DOHH2 (cell line): ENCODE measurements at regions not wholly inside any gene's neighbourhood (a gene's known extent, or its start where the extent isn't known, plus 50 kb on each side); places are given as distances from the start of the nearest gene placed in this dataset.
"Not testable (repeated sequence)": the region's sequence is repeated elsewhere in the genome, so short reads cannot be mapped to it uniquely, and the experiment has no call there.

Experiments
- H3F3A ChIP-seq: fragments of 200-600 bp; sonication (generic), shearing (Covaris generic); 2 replicates; pipeline ENCODE4 v1.6.0; 2016; ENCODE audit warnings: antibody characterized with exemption, mild to moderate bottlenecking; ENCODE audit not compliant: control insufficient read depth, insufficient read depth
- H3K27ac ChIP-seq: fragments of 200-600 bp; sonication (generic); 2 replicates; pipeline ENCODE4 v1.5.1; 2014; ENCODE audit warnings: low read depth, mild to moderate bottlenecking, low read length, moderate library complexity
- H3K27me3 ChIP-seq: fragments of 200-600 bp; sonication (generic); 2 replicates; pipeline ENCODE4 v1.6.1; 2014; ENCODE audit warnings: mild to moderate bottlenecking, low read length, mixed read lengths; ENCODE audit not compliant: control insufficient read depth
- H3K36me3 ChIP-seq: fragments of 200-600 bp; sonication (generic); 2 replicates; pipeline ENCODE4 v1.6.1; 2014; ENCODE audit warnings: mild to moderate bottlenecking, low read length, moderate library complexity, mixed read lengths; ENCODE audit not compliant: control insufficient read depth
- H3K4me1 ChIP-seq: fragments of 200-600 bp; sonication (generic); 2 replicates; pipeline ENCODE4 v1.6.1; 2014; ENCODE audit warnings: mild to moderate bottlenecking, low read length, mixed read lengths; ENCODE audit not compliant: control insufficient read depth
- H3K4me2 ChIP-seq: fragments of 200-600 bp; sonication (generic); 2 replicates; pipeline ENCODE4 v1.6.0; 2014; ENCODE audit warnings: mild to moderate bottlenecking, low read length, moderate library complexity
- H3K4me3 ChIP-seq: fragments of 200-600 bp; sonication (generic); 2 replicates; pipeline ENCODE4 v1.5.1; 2014; ENCODE audit warnings: mild to moderate bottlenecking, low read length, mixed read lengths
- H3K79me2 ChIP-seq: fragments of 200-600 bp; sonication (generic); 2 replicates; pipeline ENCODE4 v1.6.1; 2014; ENCODE audit warnings: mild to moderate bottlenecking, low read length, mixed read lengths; ENCODE audit not compliant: control insufficient read depth
- H3K9me2 ChIP-seq: fragments of 200-600 bp; sonication (generic); replicated peaks from 2 replicates; pipeline ENCODE4 v1.6.1; 2014; ENCODE audit warnings: mild to moderate bottlenecking, low read length, mixed read lengths; ENCODE audit not compliant: control insufficient read depth
- H3K9me3 ChIP-seq: fragments of 200-600 bp; sonication (generic); 2 replicates; pipeline ENCODE4 v1.6.1; 2014; ENCODE audit warnings: antibody characterized with exemption, low read length, mixed read lengths; ENCODE audit not compliant: control insufficient read depth, insufficient read depth
- H4K20me1 ChIP-seq: fragments of 200-600 bp; sonication (generic); 2 replicates; pipeline ENCODE4 v1.6.0; 2014; ENCODE audit warnings: low read depth, mild to moderate bottlenecking, antibody characterized with exemption, low read length, moderate library complexity; ENCODE audit not compliant: control insufficient read depth, insufficient read depth
- EZH2phosphoT487 ChIP-seq: fragments of 200-600 bp; sonication (generic); IDR thresholded peaks from 2 replicates; pipeline ENCODE4 v1.6.1; 2017; ENCODE audit warnings: borderline replicate concordance, mild to moderate bottlenecking, antibody characterized with exemption, low read length, moderate library complexity, mixed read lengths
- TF ChIP-seq, protein P1 (sequence below): fragments of 200-600 bp; sonication (generic); IDR thresholded peaks from one replicate; pipeline ENCODE4 v1.5.1; 2014; ENCODE audit warnings: antibody characterized with exemption, mild to moderate bottlenecking, low read depth, low read length; ENCODE audit not compliant: poor library complexity, severe bottlenecking

DNA sequence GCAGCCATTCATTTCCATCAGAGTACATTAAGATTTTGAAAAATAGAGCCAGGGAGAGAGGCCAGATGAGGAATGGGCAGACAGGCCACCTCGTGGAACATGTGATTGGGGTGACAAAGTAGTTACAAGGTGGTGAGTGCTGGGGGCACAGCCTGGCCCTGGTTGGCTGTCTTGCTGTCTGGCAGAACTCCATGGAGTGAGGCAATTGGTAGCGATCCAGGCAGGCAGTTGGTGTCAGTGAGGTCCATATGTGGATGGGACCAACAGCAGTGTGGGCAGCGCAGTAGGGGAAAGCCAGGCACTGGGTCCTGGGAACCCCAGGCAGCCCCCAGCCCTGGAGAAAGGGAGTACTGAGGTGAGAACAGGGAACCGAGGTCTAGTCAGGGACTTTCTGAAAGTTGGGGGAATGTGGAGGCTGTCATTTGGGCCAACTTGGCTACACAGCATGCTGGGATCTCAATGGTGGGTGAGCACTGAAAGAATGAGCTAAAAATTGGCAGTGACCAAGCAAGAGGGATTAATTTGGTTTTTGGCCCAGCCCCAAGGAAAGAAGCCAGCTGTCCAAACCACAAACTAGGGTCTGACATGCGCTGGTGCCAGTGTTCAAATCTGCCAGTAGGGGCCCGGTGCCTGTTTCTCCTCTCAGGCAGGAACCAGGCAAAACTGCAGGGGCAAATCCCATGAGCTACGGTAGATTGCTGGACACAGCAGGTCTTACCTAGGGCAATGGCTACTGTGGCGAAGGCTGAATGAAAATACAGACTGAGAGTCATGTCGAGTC is 61.4 kb upstream of the E2F3 start:
- H3K9me2 ChIP-seq: no peaks in the 10 kb centered on the region
- no peaks in the 10 kb centered on the region for H3K36me3 ChIP-seq
- peaks cover 2% of the 10 kb centered on the region; the same call in 1 of the 2 replicates for H3K27me3 ChIP-seq
- no peaks in the 10 kb centered on the region for H4K20me1 ChIP-seq
- H3K4me1 ChIP-seq: no peaks in the 10 kb centered on the region
- H3K4me3 ChIP-seq: no peak overlapping the region
- H3K27ac ChIP-seq: no peak overlapping the region
- no peaks in the 10 kb centered on the region for H3K79me2 ChIP-seq
- H3K4me2 ChIP-seq: no peak overlapping the region
- H3K9me3 ChIP-seq: no peaks in the 10 kb centered on the region
- TF ChIP-seq, protein P1, sequence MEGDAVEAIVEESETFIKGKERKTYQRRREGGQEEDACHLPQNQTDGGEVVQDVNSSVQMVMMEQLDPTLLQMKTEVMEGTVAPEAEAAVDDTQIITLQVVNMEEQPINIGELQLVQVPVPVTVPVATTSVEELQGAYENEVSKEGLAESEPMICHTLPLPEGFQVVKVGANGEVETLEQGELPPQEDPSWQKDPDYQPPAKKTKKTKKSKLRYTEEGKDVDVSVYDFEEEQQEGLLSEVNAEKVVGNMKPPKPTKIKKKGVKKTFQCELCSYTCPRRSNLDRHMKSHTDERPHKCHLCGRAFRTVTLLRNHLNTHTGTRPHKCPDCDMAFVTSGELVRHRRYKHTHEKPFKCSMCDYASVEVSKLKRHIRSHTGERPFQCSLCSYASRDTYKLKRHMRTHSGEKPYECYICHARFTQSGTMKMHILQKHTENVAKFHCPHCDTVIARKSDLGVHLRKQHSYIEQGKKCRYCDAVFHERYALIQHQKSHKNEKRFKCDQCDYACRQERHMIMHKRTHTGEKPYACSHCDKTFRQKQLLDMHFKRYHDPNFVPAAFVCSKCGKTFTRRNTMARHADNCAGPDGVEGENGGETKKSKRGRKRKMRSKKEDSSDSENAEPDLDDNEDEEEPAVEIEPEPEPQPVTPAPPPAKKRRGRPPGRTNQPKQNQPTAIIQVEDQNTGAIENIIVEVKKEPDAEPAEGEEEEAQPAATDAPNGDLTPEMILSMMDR: no peak
- TF ChIP-seq EZH2phosphoT487: no peak
- no peaks in the 10 kb centered on the region for H3F3A ChIP-seq

DNA sequence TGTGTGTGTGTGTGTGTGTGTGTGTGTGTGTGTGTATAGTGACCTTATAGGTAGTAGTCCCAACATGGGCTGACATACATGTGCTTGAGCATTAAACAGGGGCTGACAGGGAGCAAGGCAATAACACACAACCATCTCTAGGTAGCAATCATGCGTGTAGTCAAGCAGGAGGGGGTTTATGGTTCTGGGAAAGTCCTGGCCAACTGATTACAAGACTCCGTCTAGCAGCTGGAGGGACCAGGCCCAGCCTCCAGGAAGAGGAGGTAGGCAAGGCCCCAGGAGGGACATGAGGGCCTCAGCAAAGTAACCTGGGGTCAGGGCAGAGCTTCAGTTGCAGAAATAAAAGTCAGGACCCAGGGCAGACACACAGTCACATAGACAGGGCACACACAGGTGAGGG is 60.6 kb upstream of the E2F3 start:
- TF ChIP-seq EZH2phosphoT487: no peak
- TF ChIP-seq, protein P1: no peak
- Histone ChIP-seq H3K4me2 (no peak overlapping the region), H3K9me2 (no peaks in the 10 kb centered on the region), H3F3A (no peaks in the 10 kb centered on the region), H3K79me2 (no peaks in the 10 kb centered on the region), H3K27ac (no peak overlapping the region), H3K4me1 (no peaks in the 10 kb centered on the region), H3K9me3 (no peaks in the 10 kb centered on the region), H3K27me3 (peaks cover 2% of the 10 kb centered on the region; the same call in 1 of the 2 replicates), H3K4me3 (no peak overlapping the region), H4K20me1 (no peaks in the 10 kb centered on the region), H3K36me3 (no peaks in the 10 kb centered on the region)

DNA sequence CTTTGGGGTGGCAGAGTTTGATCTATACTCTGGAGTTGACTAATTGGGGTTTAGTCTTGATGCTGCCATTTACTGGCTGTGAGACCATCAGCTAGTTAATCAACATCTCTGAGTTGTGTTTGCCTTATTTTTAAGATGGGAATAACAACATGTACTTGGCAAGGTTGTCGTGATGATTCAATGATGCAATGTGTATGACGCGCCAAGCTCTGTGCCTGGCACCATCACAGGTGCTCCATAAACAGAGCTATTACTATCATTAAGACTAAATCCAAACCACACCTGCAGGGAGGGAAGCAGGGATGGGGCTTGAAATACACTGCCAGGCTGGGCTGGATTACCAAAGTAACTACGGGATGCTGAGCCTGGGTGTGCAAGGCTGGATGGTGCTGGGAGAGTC is 60.1 kb upstream of the E2F3 start:
- H3F3A ChIP-seq: no peaks in the 10 kb centered on the region
- H3K4me3 ChIP-seq: no peak overlapping the region
- H4K20me1 ChIP-seq: no peaks in the 10 kb centered on the region
- no peaks in the 10 kb centered on the region for H3K9me2 ChIP-seq
- peaks cover 2% of the 10 kb centered on the region; the same call in 1 of the 2 replicates for H3K27me3 ChIP-seq
- H3K4me1 ChIP-seq: no peaks in the 10 kb centered on the region
- no peaks in the 10 kb centered on the region for H3K36me3 ChIP-seq
- no peak overlapping the region for H3K27ac ChIP-seq
- no peaks in the 10 kb centered on the region for H3K79me2 ChIP-seq
- TF ChIP-seq, protein P1: no peak
- TF ChIP-seq EZH2phosphoT487: no peak
- H3K9me3 ChIP-seq: no peaks in the 10 kb centered on the region
- H3K4me2 ChIP-seq: no peak overlapping the region

DNA sequence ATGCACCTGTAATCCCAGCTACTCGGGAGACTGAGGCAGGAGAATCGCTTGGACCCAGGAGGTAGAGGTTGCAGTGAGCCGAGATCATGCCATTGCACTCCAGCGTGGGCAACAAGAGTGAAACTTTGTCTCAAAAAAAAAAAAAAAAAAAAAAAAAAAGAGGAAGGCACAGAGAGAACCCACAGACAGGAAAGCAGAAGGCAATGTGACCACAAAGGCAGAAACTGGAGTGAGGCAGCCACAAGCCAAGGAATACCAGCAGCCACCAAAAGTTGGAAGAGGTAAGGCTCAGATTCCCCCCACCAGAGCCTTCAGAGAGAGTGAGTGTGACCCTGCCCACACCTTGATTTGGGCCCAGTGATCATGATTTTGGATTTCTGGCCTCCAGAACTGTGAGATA is 54.7 kb upstream of the E2F3 start:
- H3K27ac ChIP-seq, H4K20me1 ChIP-seq, H3K27me3 ChIP-seq, H3K79me2 ChIP-seq, H3K9me2 ChIP-seq, H3K4me3 ChIP-seq, H3F3A ChIP-seq, H3K4me2 ChIP-seq, H3K4me1 ChIP-seq, H3K9me3 ChIP-seq, H3K36me3 ChIP-seq: not testable (repeated sequence)
